ENCODE measurements at regions not wholly inside any gene's neighbourhood (a gene's known extent, or its start where the extent isn't known, plus 50 kb on each side); places are given as distances from the start of the nearest gene placed in this dataset.

DNA sequence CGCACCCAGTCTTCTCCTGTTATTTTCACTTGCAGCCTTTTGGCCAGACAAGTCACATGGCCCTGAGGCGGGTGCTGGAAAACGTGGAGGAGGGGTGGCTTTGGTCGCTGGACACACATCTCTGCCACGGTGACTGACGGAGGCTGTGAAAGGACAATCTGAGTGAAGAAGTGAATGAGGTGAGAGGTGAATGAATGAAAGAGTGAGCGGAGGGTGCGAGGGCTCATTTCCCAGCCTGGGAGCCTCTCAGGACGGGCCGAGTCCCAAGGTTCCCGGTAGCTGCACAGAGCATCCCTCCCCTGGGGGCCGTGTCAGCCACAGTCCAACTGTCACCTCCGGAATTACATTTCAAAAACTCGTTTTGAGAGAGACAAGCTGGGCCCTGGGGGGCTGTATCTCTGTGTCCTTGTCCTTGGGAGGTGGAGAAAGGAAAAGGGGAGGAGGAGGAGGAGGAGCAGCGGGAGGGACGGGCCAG, 89.6 kb downstream of the UBIAD1 start:
- H3K9me3 Mint-ChIP-seq, result no peaks in the 10 kb centered on the region
- no peak for ATAC-seq
- no peaks in the 10 kb centered on the region for H3K4me1 Mint-ChIP-seq

GRCh38 chr1:11364170-11364569, 91.2 kb downstream of the UBIAD1 start:
- Mint-ChIP-seq H3K4me3 (no peak overlapping the region), H3K9me3 (no peaks in the 10 kb centered on the region), H3K4me1 (no peaks in the 10 kb centered on the region), H3K27ac (no peak overlapping the region), H3K27me3 (no peaks in the 10 kb centered on the region)
- DNase-seq (no peak), ATAC-seq (no peak)

More for the DNA sequence above, 89.6 kb downstream of the UBIAD1 start:
- Mint-ChIP-seq H3K4me3 (no peak overlapping the region), H3K27me3 (peaks cover 3% of the 10 kb centered on the region), H3K27ac (no peak overlapping the region)
- no peak for DNase-seq

- Mint-ChIP-seq H3K27ac (no peak overlapping the region), H3K9me3 (no peaks in the 10 kb centered on the region), H3K4me1 (no peaks in the 10 kb centered on the region), H3K4me3 (no peak overlapping the region), H3K27me3 (peaks cover 9% of the 10 kb centered on the region)
- ATAC-seq (no peak), DNase-seq (no peak)
These were observed 92.9 kb downstream of the UBIAD1 start for GRCh38 chr1:11365744-11366387.

GRCh38 chr1:11373029-11373894, 100.3 kb downstream of the UBIAD1 start:
- ATAC-seq (no peak), DNase-seq (no peak)
- H3K27me3 Mint-ChIP-seq, result peaks cover 9% of the 10 kb centered on the region
- H3K9me3 Mint-ChIP-seq, result peaks cover 9 to 12% of the 10 kb centered on the region in 2 donors
- no peak overlapping the region for H3K27ac Mint-ChIP-seq
- no peak overlapping the region for H3K4me3 Mint-ChIP-seq
- H3K4me1 Mint-ChIP-seq, result peaks cover 13% of the 10 kb centered on the region

DNA sequence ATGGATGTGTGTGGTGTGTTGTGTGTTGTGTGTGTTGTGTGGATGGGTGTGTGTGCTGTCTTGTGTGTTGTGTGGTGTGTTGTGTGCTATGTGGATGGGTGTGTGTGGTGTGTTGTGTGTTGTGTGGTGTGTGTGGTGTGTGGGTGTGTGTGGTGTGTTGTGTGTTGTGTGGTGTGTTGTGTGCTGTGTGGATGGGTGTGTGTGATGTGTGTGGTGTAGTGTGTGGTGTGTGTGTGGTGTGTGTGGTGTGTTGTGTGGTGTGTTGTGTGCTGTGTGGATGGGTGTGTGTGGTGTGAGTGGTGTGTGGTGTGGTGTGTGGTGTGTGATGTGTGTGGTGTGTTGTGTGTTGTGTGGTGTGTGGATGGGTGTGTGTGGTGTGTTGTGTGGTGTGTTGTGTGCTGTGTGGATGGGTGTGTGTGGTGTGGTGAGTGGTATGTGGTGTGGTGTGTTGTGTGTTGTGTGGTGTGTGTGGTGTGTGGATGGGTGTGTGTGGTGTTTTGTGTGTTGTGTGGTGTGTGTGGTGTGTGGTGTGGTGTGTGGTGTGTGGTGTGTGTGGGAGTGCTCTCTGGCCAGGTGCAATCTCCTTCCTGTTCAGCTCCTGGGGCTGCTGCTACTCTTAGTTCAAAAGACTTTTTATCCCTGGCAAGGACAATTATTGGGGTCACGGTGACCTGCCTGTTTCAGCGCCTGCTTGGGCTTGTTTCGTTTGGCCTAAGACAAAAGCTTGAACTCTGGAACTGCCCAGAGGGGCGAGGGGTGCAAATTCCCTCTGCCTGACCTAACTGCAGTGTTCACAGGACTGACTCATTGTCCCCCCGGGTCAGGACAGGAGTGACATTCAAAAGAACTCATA, 101.1 kb downstream of the UBIAD1 start:
- ATAC-seq, result peak; percentile 63
- Mint-ChIP-seq H3K4me3 (no peak overlapping the region), H3K27ac (peak overlapping the region in 1 of 2 donors; percentile 4), H3K4me1 (peaks cover 13% of the 10 kb centered on the region), H3K27me3 (peaks cover 9% of the 10 kb centered on the region), H3K9me3 (peaks cover 9 to 12% of the 10 kb centered on the region in 2 donors)
- peak; percentile 14 to 29 for DNase-seq

- peaks cover 9% of the 10 kb centered on the region for H3K27me3 Mint-ChIP-seq
- no peak overlapping the region for H3K27ac Mint-ChIP-seq
- peak; percentile 23 for ATAC-seq
- peaks cover 9 to 12% of the 10 kb centered on the region in 2 donors for H3K9me3 Mint-ChIP-seq
- H3K4me1 Mint-ChIP-seq, result peaks cover 13% of the 10 kb centered on the region
- H3K4me3 Mint-ChIP-seq, result no peak overlapping the region
- DNase-seq, result no peak
These were observed 101.7 kb downstream of the UBIAD1 start for GRCh38 chr1:11374748-11375110.

GRCh38 chr1:11377001-11377583, 101.9 kb upstream of the DISP3 start:
- Mint-ChIP-seq H3K27me3 (peaks cover 9% of the 10 kb centered on the region), H3K9me3 (peaks cover 12 to 17% of the 10 kb centered on the region in 2 donors), H3K27ac (no peak overlapping the region), H3K4me1 (peaks cover 13% of the 10 kb centered on the region), H3K4me3 (no peak overlapping the region)
- ATAC-seq (no peak), DNase-seq (no peak)

- H3K9me3 Mint-ChIP-seq, result peaks cover 12 to 17% of the 10 kb centered on the region in 2 donors
- H3K4me3 Mint-ChIP-seq, result no peak overlapping the region
- H3K4me1 Mint-ChIP-seq, result peaks cover 15% of the 10 kb centered on the region
- H3K27me3 Mint-ChIP-seq, result peaks cover 9% of the 10 kb centered on the region
- no peak for ATAC-seq
- H3K27ac Mint-ChIP-seq, result no peak overlapping the region
- no peak for DNase-seq
These were observed 101.0 kb upstream of the DISP3 start for GRCh38 chr1:11377954-11378353.

DNA sequence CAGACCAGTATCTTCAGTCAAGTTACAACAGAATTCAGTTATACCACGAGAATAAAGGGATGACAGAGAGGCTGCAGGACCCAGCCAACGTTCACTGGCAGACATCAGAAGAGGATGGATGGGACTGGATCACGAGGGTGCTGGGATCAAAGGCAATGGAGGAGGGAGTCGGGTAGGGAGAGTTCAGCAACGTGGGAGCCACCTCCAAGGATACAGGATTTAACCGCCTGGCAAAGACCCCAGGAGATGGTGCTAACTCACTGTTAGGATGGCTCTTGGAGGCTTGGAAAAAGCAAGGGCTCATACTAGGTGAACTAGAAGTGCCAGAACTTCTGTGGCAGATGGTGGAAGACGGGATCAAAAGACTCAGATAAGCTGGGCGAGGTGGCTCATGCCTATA, 99.1 kb upstream of the DISP3 start:
- DNase-seq, result no peak
- H3K9me3 Mint-ChIP-seq, result peaks cover 0 to 8% of the 10 kb centered on the region in 2 donors
- H3K4me3 Mint-ChIP-seq, result no peak overlapping the region
- peaks cover 9% of the 10 kb centered on the region for H3K27me3 Mint-ChIP-seq
- H3K27ac Mint-ChIP-seq, result no peak overlapping the region
- no peak for ATAC-seq
- H3K4me1 Mint-ChIP-seq, result peaks cover 22% of the 10 kb centered on the region

DNA sequence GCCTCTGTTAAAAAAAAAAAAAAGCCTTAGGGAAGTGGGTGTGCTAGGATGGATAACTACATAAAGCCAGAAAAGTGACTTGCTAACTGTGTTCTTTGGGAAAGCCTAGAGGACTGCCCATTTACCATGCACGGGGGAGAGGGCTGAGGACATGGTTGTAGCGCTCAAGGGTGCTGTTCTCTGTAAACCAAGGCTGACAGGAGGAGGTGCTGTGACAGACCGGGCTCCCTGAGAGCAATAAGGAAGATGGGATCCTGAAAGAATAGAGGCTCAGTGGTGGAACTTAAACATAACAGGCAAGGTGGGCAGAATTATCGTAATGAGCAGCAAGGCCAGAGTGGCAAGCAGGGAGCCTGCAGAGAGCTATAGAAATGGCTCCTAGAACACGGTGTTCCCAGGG, 98.5 kb upstream of the DISP3 start:
- ATAC-seq (no peak), DNase-seq (no peak)
- peaks cover 0 to 8% of the 10 kb centered on the region in 2 donors for H3K9me3 Mint-ChIP-seq
- H3K4me1 Mint-ChIP-seq, result peaks cover 28% of the 10 kb centered on the region
- H3K27me3 Mint-ChIP-seq, result peaks cover 9% of the 10 kb centered on the region
- no peak overlapping the region for H3K27ac Mint-ChIP-seq
- no peak overlapping the region for H3K4me3 Mint-ChIP-seq

DNA sequence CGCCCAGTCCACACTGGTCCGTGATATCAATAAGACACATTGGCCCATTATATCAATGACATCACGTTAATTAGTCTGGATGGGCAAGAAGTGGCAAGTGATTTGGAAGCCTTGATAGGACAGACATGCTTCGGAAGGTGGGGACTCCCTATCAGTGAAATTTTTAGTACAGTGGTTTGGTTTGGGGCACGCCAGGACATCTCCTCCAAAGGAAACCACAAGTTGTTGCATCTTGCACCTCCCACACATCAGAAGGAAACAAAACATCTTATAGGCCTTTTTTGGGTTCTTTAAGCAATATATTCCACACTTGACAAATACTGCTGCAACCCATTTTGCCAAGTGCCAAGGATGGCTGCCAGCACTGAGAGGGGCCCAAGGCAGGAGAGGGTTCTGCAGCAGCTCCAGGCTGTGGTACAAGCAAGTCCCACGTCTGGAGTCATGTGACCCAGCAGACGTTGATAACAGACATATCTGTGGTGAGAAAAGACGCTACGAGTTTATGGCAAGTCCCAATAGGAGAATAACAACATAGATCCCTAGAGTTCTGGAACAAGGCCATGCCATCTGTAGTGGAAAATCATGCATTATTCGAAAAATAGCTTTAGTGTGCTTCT, 95.3 kb upstream of the DISP3 start:
- peaks cover 28% of the 10 kb centered on the region for H3K4me1 Mint-ChIP-seq
- H3K9me3 Mint-ChIP-seq, result peaks cover 0 to 8% of the 10 kb centered on the region in 2 donors
- peak overlapping the region; percentile 75 to 87 for H3K27ac Mint-ChIP-seq
- peak overlapping the region; percentile 32 to 74 for H3K4me3 Mint-ChIP-seq
- peak; percentile 8 to 37 for DNase-seq
- peak; percentile 69 for ATAC-seq
- H3K27me3 Mint-ChIP-seq, result peaks cover 34% of the 10 kb centered on the region

- peaks cover 0 to 8% of the 10 kb centered on the region in 2 donors for H3K9me3 Mint-ChIP-seq
- DNase-seq (peak in 1 of 2 donors; percentile 26), ATAC-seq (peak; percentile 96)
- peaks cover 35% of the 10 kb centered on the region for H3K27me3 Mint-ChIP-seq
- peak overlapping the region; percentile 50 to 87 for H3K27ac Mint-ChIP-seq
- peaks cover 28% of the 10 kb centered on the region for H3K4me1 Mint-ChIP-seq
- peak overlapping the region; percentile 32 to 74 for H3K4me3 Mint-ChIP-seq
These were observed 94.8 kb upstream of the DISP3 start for GRCh38 chr1:11384170-11384554.

GRCh38 chr1:11387829-11388228, 91.1 kb upstream of the DISP3 start:
- Mint-ChIP-seq H3K9me3 (no peaks in the 10 kb centered on the region), H3K4me3 (no peak overlapping the region), H3K27ac (peak overlapping the region in 1 of 2 donors; percentile 13), H3K27me3 (peaks cover 25% of the 10 kb centered on the region), H3K4me1 (peaks cover 41% of the 10 kb centered on the region)
- DNase-seq (no peak), ATAC-seq (no peak)

DNA sequence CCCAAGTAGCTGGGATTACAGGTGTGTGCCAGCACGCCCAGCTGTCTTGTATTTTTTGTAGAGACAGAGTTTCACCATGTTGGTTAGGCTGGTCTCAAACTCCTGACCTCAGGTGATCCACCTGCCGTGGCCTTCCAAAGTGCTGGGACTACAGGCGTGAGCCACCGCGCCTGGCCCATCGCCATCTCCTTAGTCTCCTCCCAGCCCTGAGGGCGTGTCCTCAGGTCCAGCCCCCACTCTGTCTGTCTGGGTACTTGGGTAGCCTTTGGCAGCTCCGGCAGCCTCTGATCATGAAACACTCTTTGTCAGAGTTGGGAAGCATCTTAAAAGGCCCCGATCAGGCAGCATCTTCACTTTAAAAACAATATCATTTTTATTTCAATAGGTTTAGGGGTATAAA, 90.3 kb upstream of the DISP3 start:
- Mint-ChIP-seq H3K27ac (no peak overlapping the region), H3K4me3 (no peak overlapping the region), H3K27me3 (peaks cover 31% of the 10 kb centered on the region), H3K4me1 (peaks cover 33% of the 10 kb centered on the region), H3K9me3 (no peaks in the 10 kb centered on the region)
- ATAC-seq (no peak), DNase-seq (no peak)

GRCh38 chr1:11391327-11391726, 87.6 kb upstream of the DISP3 start:
- Mint-ChIP-seq H3K4me3 (no peak overlapping the region), H3K27ac (no peak overlapping the region), H3K9me3 (no peaks in the 10 kb centered on the region), H3K4me1 (peaks cover 22% of the 10 kb centered on the region), H3K27me3 (peaks cover 33% of the 10 kb centered on the region)
- DNase-seq, result no peak
- ATAC-seq, result no peak

Data from stimulated activated naive CD8-positive, alpha-beta T cell treated with anti-CD3 and anti-CD28 coated beads, Interleukin-15, amount 100 ng/mL, for 72 hours (primary cell).